ENCODE measurements at regions not wholly inside any gene's neighbourhood (a gene's known extent, or its start where the extent isn't known, plus 50 kb on each side); places are given as distances from the start of the nearest gene placed in this dataset.

DNA sequence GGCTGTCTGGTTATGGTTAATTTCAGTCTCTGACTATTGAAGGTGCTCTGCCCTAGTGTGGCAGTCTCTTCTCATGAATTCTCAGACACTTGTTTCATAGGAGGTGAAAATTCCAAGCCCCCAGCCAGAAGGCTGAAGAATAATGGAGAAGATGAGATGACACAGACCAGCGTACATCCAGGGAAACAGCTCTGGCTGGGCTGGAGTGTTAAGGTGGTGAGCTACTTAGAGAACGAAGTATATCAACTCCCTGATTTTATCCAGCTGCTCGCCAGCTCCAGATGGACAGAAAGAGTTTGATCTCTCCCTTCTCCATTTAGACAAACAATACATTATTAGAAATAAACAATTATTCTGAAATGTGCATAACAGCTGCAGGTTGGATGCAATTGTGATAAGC, 494.5 kb upstream of the RGMA start:
- TF ChIP-seq, protein P1, sequence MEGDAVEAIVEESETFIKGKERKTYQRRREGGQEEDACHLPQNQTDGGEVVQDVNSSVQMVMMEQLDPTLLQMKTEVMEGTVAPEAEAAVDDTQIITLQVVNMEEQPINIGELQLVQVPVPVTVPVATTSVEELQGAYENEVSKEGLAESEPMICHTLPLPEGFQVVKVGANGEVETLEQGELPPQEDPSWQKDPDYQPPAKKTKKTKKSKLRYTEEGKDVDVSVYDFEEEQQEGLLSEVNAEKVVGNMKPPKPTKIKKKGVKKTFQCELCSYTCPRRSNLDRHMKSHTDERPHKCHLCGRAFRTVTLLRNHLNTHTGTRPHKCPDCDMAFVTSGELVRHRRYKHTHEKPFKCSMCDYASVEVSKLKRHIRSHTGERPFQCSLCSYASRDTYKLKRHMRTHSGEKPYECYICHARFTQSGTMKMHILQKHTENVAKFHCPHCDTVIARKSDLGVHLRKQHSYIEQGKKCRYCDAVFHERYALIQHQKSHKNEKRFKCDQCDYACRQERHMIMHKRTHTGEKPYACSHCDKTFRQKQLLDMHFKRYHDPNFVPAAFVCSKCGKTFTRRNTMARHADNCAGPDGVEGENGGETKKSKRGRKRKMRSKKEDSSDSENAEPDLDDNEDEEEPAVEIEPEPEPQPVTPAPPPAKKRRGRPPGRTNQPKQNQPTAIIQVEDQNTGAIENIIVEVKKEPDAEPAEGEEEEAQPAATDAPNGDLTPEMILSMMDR (IDR thresholded peaks at IDR 0.05 in 2 of 3, conservative IDR thresholded peaks at IDR 0.05 in 1 of 3; ENCODE audit: borderline replicate concordance in 1 of 3, insufficient read depth in 1 of 3, low read depth in 2 of 3, low read length in 2 of 3): no peak
- TF ChIP-seq POLR2AphosphoS5 (IDR thresholded peaks at IDR 0.05; ENCODE audit: low read depth, low read length) (no peak), TCF7L2 (IDR thresholded peaks at IDR 0.05; ENCODE audit: borderline replicate concordance, extremely low read depth, insufficient read depth, insufficient read length) (no peak), EZH2 (IDR thresholded peaks at IDR 0.05) (no peak), POLR2A (IDR thresholded peaks at IDR 0.05; ENCODE audit: borderline replicate concordance, extremely low read depth, insufficient read depth, insufficient read length) (no peak), YY1 (IDR thresholded peaks at IDR 0.05; ENCODE audit: extremely low read depth, insufficient replicate concordance, low read depth, low read length) (no peak), SIN3A (IDR thresholded peaks at IDR 0.05; ENCODE audit: low read depth) (no peak)
- TF ChIP-seq, protein P2, sequence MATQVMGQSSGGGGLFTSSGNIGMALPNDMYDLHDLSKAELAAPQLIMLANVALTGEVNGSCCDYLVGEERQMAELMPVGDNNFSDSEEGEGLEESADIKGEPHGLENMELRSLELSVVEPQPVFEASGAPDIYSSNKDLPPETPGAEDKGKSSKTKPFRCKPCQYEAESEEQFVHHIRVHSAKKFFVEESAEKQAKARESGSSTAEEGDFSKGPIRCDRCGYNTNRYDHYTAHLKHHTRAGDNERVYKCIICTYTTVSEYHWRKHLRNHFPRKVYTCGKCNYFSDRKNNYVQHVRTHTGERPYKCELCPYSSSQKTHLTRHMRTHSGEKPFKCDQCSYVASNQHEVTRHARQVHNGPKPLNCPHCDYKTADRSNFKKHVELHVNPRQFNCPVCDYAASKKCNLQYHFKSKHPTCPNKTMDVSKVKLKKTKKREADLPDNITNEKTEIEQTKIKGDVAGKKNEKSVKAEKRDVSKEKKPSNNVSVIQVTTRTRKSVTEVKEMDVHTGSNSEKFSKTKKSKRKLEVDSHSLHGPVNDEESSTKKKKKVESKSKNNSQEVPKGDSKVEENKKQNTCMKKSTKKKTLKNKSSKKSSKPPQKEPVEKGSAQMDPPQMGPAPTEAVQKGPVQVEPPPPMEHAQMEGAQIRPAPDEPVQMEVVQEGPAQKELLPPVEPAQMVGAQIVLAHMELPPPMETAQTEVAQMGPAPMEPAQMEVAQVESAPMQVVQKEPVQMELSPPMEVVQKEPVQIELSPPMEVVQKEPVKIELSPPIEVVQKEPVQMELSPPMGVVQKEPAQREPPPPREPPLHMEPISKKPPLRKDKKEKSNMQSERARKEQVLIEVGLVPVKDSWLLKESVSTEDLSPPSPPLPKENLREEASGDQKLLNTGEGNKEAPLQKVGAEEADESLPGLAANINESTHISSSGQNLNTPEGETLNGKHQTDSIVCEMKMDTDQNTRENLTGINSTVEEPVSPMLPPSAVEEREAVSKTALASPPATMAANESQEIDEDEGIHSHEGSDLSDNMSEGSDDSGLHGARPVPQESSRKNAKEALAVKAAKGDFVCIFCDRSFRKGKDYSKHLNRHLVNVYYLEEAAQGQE (IDR thresholded peaks at IDR 0.05; ENCODE audit: low read depth): no peak
- TF ChIP-seq, protein P3, sequence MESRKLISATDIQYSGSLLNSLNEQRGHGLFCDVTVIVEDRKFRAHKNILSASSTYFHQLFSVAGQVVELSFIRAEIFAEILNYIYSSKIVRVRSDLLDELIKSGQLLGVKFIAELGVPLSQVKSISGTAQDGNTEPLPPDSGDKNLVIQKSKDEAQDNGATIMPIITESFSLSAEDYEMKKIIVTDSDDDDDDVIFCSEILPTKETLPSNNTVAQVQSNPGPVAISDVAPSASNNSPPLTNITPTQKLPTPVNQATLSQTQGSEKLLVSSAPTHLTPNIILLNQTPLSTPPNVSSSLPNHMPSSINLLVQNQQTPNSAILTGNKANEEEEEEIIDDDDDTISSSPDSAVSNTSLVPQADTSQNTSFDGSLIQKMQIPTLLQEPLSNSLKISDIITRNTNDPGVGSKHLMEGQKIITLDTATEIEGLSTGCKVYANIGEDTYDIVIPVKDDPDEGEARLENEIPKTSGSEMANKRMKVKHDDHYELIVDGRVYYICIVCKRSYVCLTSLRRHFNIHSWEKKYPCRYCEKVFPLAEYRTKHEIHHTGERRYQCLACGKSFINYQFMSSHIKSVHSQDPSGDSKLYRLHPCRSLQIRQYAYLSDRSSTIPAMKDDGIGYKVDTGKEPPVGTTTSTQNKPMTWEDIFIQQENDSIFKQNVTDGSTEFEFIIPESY (IDR thresholded peaks at IDR 0.05; ENCODE audit: extremely low read depth, insufficient replicate concordance, low read length): no peak
